HUES64 (cell line): ENCODE measurements at regions not wholly inside any gene's neighbourhood (a gene's known extent, or its start where the extent isn't known, plus 50 kb on each side); places are given as distances from the start of the nearest gene placed in this dataset.

Experiments
- H3K27ac ChIP-seq: 2 replicates; pipeline ENCODE4 v1.7.0; 2013; ENCODE audit warnings: low read depth, low read length, inconsistent platforms
- H3K27me3 ChIP-seq: 2 replicates; pipeline ENCODE4 v1.6.1; 2013; ENCODE audit warnings: mild to moderate bottlenecking, low read length; ENCODE audit not compliant: insufficient read depth
- H3K36me3 ChIP-seq: 2 replicates; pipeline ENCODE4 v1.6.1; 2013; ENCODE audit warnings: mild to moderate bottlenecking, low read length; ENCODE audit not compliant: insufficient read depth
- H3K4me1 ChIP-seq: 2 replicates; pipeline ENCODE4 v1.6.1; 2013; ENCODE audit warnings: mild to moderate bottlenecking, low read length, moderate library complexity; ENCODE audit not compliant: insufficient read depth
- H3K4me3 ChIP-seq: 2 replicates; pipeline ENCODE4 v1.5.1; 2013; ENCODE audit warnings: mild to moderate bottlenecking, low read length, moderate library complexity
- H3K9ac ChIP-seq: 2 replicates; pipeline ENCODE4 v1.6.1; 2013; ENCODE audit warnings: mild to moderate bottlenecking, low read depth, low read length
- H3K9me3 ChIP-seq: 2 replicates; pipeline ENCODE4 v1.6.1; 2013; ENCODE audit warnings: low read depth, low read length; ENCODE audit not compliant: insufficient read depth
- WGBS: fragments of 150-250, 120-280 bp; methylation state at CpG from one replicate; pipeline ENCODE4 v1.1.7; 2013; ENCODE audit warnings: missing lambda C conversion rate; 5-methylcytosine and 5-hydroxymethylcytosine counted together

DNA sequence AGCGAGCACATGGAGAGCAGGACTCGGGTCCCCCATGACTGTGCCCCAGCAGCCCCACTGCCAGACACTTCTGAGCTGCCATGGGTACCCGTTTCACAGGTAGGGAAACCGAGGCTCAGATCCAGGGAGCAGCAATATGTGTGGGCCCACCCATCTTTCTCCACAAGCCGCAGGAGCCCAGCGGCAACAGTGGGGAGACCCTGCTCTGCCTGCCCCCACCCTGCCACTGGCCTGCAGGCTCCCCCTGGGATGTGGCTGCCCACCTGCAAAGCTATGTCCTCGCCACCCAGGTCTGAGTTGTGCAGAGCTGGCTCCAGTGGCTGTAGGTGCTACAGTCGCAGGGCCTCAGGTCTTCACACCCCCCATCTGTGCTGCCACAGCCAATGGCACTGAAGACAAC is 50.6 kb upstream of the C1QTNF9B start:
- no peaks in the 10 kb centered on the region for H3K4me1 ChIP-seq
- H3K27me3 ChIP-seq, result no peaks in the 10 kb centered on the region
- H3K36me3 ChIP-seq, result no peaks in the 10 kb centered on the region
- WGBS, result 90% methylated on average over 8 of the region's 8 CpGs
- H3K9ac ChIP-seq, result no peak overlapping the region
- no peak overlapping the region for H3K27ac ChIP-seq
- H3K4me3 ChIP-seq, result no peak overlapping the region
- H3K9me3 ChIP-seq, result no peaks in the 10 kb centered on the region

DNA sequence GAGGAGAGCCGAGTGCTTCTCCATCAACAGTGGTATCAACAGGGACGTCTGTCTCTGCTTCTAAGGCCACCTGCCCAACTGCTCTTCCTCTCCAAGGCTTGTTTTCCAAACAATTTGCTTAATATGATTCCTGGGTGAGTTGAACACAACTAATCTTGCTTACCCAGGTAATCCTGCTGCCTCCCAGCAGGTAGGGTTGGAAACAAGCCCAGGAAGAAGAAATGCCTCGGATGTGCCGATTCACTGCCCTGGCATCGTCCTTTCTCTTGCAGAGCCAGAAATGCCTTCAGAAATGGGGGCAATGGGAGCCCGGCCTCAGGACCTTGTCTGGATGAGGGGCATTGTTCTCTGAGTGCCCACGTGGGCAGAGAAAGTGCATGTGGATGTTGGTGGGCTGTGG is 51.9 kb upstream of the C1QTNF9B start:
- Histone ChIP-seq H3K9ac (no peak overlapping the region), H3K4me3 (no peak overlapping the region), H3K27ac (no peak overlapping the region), H3K9me3 (no peaks in the 10 kb centered on the region), H3K27me3 (no peaks in the 10 kb centered on the region), H3K4me1 (no peaks in the 10 kb centered on the region), H3K36me3 (no peaks in the 10 kb centered on the region)
- WGBS, result 89% methylated on average over 7 of the region's 7 CpGs

DNA sequence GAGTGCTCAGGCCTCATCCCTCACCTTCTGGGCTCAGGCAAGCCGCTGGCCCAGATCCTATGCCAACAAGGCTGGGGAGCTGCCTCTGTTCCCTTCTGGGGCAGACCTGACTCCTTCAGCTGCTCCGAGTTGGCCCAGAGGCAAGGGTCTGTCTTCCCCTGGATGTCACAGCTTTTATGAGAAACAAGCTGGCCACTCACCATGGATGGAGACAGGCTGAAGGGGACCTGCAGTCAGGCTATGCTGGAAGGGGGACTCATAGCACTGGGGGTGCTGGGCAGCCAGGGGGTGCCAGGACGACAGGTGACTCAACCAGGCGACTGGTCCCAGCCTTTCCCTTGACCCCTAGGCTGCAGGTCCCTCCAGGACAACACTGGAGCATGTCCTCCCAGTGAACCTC is 52.4 kb upstream of the C1QTNF9B start:
- 93% methylated on average over 4 of the region's 4 CpGs for WGBS
- Histone ChIP-seq H3K36me3 (no peaks in the 10 kb centered on the region), H3K4me3 (no peak overlapping the region), H3K27ac (no peak overlapping the region), H3K9ac (no peak overlapping the region), H3K4me1 (no peaks in the 10 kb centered on the region), H3K27me3 (no peaks in the 10 kb centered on the region), H3K9me3 (no peaks in the 10 kb centered on the region)

DNA sequence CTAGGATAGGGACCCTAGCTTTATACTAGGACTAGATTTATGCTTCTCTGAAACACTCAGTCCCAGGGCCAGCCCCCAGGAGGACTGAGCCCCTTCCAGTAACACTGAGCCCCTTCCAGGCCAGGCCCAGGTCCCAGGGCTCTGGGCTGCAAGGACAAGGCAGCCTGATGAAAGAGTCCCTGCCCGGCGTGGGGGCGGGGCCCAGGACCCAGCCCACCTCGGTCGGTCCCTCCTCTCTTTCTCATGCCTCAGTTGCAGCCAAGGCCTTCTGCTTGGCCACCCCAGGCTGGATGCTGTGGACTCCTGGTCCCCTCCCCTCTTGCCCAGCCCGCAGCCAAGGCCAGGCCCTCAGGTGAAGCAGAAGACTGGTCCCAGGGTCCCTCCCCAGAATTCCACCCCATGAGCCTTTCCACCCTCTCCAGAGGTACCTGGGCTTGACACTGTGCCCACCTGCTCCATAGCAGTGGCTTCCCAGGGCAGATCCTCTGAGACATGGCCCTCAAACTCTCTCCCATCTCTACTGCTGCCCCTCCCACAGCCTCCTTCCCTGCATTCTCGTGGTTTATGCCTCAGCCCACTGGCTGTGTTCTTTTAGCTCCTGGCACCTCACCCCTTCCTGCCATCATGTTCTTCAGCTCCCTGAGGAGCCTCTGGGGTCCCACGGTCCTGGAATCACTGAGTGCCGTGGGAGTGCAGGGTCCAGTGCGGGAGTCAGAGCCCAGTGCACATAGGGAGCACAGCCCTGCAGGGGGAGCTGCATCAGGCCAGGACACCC is 53.6 kb upstream of the C1QTNF9B start:
- Histone ChIP-seq H3K4me3 (no peak overlapping the region), H3K9me3 (no peaks in the 10 kb centered on the region), H3K9ac (no peak overlapping the region), H3K27me3 (no peaks in the 10 kb centered on the region), H3K36me3 (no peaks in the 10 kb centered on the region), H3K27ac (no peak overlapping the region), H3K4me1 (no peaks in the 10 kb centered on the region)
- 90% methylated on average over 10 of the region's 10 CpGs for WGBS

DNA sequence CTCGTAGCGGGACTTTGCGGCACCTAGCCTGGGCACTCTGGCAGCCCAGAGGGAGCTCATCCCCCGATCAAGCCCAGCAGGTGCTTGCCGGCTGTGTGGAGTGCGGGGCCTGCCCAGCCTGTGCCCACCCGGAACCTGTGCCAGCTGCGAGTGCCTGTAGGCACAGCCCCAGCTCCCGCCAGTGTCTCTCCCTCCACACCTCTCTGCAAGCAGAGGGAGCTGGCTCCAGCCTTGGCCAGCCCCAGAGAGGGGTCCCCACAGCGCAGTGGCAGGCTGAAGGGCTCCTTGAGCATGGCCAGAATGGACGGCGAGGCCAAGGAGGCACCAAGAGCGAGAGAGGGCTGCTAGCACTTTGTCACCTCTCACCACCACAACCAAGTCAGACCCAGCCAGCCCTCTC is 55.5 kb upstream of the C1QTNF9B start:
- Histone ChIP-seq H3K4me3 (no peak overlapping the region), H3K36me3 (no peaks in the 10 kb centered on the region), H3K27me3 (no peaks in the 10 kb centered on the region), H3K9me3 (no peaks in the 10 kb centered on the region), H3K9ac (no peak overlapping the region), H3K4me1 (no peaks in the 10 kb centered on the region), H3K27ac (no peak overlapping the region)
- 98% methylated on average over 13 of the region's 13 CpGs for WGBS

DNA sequence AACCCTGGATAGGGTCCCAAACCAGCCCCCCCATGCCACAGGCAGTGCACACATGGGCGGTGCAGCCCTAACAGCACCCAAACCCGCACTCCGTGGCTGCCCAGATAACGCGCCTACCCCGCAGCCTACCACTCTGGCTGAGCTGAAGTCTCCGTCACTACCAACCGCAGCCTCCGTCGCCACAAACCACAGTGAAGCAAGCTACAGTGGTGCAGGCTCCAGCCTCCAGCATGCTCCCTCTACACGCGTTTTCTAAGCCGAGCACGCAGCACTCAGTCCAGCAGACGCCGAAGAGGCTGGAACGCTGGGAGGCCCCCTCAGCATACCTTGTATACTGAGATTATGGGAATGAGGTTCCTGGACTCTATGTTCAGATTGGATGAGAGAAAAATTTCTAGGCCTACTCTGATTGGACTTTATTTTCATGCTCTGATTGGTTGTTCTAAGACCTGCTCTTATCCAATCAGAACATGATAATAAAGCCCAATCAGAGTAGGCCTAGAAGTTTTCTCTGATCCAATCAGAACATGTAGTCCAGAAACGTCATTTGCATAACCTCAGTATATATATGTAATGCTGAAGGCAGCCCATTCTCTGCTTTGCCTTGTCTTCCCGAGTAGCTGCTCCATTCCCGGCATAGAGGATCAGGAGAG is 56.7 kb upstream of the C1QTNF9B start:
- Histone ChIP-seq H3K27ac (no peak overlapping the region), H3K4me3 (no peak overlapping the region), H3K27me3 (no peaks in the 10 kb centered on the region), H3K4me1 (no peaks in the 10 kb centered on the region), H3K9ac (no peak overlapping the region), H3K36me3 (no peaks in the 10 kb centered on the region), H3K9me3 (no peaks in the 10 kb centered on the region)
- WGBS, result 91% methylated on average over 20 of the region's 20 CpGs

DNA sequence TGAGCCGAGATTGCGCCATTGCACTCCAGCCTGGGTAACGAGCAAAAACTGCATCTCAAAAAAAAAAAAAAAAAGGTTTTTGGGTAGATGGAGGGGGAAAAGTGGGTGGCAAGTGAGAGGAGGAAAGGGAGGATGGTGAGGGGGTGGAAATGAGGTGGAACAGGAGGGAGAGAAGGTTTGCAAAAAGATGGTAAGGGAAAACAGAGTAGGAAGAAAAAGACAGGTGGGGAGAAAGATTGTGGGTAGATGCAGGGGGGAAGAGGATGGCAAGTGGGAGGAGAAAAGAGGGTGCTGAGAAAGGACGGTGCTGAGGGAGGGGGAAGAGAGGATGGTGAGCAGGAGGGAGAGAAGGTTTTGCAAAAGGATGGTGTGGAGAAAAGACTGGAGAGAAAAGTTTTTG is 57.8 kb upstream of the C1QTNF9B start:
- H3K27me3 ChIP-seq, result no peaks in the 10 kb centered on the region
- no peak overlapping the region for H3K4me3 ChIP-seq
- H3K36me3 ChIP-seq, result no peaks in the 10 kb centered on the region
- H3K4me1 ChIP-seq, result no peaks in the 10 kb centered on the region
- no peak overlapping the region for H3K27ac ChIP-seq
- no peaks in the 10 kb centered on the region for H3K9me3 ChIP-seq
- no peak overlapping the region for H3K9ac ChIP-seq
- 81% methylated on average over 4 of the region's 4 CpGs for WGBS

DNA sequence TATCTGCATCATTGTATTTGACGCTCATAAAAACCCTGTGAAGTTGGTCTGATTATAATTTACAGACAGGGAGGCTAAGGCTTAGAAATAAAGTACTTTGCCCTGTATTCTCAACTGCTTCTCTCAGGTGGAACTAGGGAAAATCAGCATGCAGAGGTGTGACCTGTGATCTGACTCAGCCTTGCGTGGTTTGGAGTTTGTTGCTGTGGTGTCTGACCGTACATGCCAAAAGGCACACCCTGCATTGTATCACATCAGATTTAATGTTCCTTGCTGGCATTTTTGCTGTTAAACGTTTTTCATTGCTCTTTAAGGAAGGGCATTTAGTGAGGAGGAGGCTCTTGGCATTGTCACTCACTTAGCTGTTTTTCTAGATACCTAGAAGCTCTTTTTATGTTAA is 58.8 kb upstream of the C1QTNF9B start:
- H3K27me3 ChIP-seq, result no peaks in the 10 kb centered on the region
- no peaks in the 10 kb centered on the region for H3K36me3 ChIP-seq
- H3K4me3 ChIP-seq, result no peak overlapping the region
- no peak overlapping the region for H3K27ac ChIP-seq
- 80% methylated on average over 4 of the region's 4 CpGs for WGBS
- no peak overlapping the region for H3K9ac ChIP-seq
- H3K9me3 ChIP-seq, result no peaks in the 10 kb centered on the region
- no peaks in the 10 kb centered on the region for H3K4me1 ChIP-seq

DNA sequence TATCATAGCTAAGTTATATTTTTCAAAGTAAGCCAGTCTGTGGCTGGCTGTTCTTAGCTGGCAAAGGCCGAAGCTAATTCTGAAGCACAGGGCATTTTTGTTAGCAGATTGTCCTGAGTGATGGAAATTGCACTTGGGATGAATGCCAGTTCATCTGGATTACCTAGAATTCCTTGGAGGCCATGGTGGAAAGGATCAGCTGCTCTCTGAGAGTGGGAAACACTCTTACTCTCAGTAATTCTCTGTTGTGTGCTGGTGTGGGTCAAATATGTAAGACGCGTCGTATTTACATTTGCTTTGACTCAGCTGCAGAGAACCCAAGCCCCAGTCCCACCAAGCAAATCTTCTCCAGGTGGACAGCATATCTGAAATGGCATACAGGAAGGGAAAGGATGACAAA is 60.7 kb upstream of the C1QTNF9B start:
- Histone ChIP-seq H3K4me1 (no peaks in the 10 kb centered on the region), H3K9me3 (no peaks in the 10 kb centered on the region), H3K9ac (no peak overlapping the region), H3K27ac (no peak overlapping the region), H3K27me3 (no peaks in the 10 kb centered on the region), H3K4me3 (no peak overlapping the region), H3K36me3 (no peaks in the 10 kb centered on the region)
- WGBS, result 93% methylated on average over 4 of the region's 4 CpGs

DNA sequence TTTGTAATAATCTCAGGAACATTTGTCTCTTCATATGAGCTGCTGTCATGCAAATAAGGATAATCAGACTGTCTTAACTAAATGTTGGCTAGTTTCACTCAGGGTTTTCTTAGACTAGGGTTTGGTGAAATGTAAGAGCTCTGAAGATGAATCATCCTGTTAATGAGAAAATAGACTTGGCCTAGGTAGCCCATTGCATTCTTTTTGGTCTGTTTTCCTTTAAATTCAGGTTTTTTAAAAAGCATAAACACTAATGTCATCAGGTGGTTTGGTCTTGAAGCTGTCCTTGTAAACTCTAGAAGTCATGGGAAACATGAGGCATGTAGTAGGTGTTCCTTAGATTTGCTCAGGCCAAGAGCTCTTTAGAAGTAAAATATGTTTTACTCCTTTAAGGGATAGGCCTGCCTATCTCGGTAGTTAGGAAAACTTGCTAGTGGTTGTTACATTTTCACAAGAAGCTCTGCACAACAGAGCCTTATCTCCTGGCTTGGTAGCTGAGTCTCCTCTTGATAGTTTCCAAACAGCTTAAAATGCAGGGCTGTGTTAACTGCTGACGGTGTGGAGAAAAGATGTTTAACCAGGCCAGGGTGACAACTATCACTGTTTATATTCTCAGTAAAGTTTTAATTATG is 62.0 kb upstream of the C1QTNF9B start:
- Histone ChIP-seq H3K36me3 (no peaks in the 10 kb centered on the region), H3K9me3 (no peaks in the 10 kb centered on the region), H3K9ac (no peak overlapping the region), H3K4me3 (no peak overlapping the region), H3K4me1 (no peaks in the 10 kb centered on the region), H3K27ac (no peak overlapping the region), H3K27me3 (no peaks in the 10 kb centered on the region)
- 72% methylated on average over 2 of the region's 2 CpGs for WGBS

DNA sequence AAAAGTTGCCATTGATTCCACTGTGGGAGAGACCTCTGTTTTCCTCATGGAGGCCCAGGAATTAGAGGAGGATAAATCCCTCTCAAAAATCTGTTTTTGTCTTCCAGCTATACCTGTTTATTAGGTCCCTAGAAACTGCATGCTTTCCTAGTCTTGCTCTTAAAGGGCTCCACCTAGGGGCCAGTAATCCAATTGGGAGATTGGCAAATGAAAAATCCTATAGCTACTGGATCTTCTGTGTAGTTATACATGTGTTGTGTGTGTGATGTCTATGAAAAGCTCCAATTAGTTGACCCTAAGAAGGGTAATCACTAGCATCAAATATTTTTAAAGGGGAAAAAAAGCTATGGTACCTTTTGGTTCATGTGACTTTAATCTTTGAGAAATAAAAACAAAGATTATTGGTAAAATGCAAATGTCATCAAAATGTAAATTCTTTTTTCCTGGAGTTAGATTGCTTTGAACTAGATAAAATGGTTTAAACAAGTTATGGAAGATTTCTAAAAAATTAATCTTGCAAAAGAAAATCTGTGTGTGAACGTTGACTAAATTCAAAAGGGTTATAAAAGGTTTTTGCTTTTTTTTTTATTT is 63.4 kb upstream of the C1QTNF9B start:
- H3K9ac ChIP-seq, result no peak overlapping the region
- WGBS, result 75% methylated on average over 1 of the region's 1 CpG

More for the DNA sequence above, 63.4 kb upstream of the C1QTNF9B start:
- Histone ChIP-seq H3K4me3 (no peak overlapping the region), H3K36me3 (no peaks in the 10 kb centered on the region), H3K27ac (no peak overlapping the region), H3K4me1 (no peaks in the 10 kb centered on the region), H3K9me3 (no peaks in the 10 kb centered on the region), H3K27me3 (no peaks in the 10 kb centered on the region)
